ENCODE measurements at regions not wholly inside any gene's neighbourhood (a gene's known extent, or its start where the extent isn't known, plus 50 kb on each side); places are given as distances from the start of the nearest gene placed in this dataset.

DNA sequence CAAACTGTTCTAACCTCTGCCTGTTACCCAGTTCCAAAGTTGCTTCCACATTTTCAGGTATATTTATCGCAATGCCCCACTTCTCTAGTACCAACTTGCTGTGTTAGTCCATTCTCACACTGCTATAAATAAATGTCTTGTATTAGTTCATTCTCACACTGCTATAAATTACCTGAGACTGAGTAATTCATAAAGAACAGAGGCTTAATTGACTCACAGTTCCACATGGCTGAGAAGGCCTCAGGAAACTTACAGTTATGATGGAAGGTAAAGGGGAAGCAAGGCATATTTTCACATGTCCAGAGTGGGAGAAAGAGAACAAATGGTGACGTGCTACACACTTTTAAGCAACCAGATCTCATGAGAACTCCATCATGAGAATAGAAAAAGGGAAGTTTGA is 130.4 kb upstream of the C11orf87 start:
- DNase-seq, result no peak

DNA sequence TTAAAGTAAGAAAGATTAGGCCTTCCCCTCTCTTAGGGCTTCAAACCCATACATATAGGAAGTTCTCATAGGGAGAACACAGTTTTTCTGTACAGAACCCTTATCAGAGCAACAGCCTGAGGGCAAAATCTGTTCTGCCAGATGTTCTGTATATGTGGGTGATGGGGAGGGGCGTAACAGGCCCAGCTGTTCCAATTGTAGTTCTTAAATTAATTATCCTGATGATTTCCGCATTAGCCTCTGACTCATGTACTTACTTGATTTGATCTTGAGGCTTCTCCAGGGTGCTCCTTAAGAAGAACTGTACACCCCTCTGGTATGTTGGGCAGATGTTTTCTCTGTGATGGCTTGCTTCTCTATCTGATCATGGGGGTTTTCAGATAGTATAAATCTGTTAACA is 123.1 kb upstream of the C11orf87 start:
- DNase-seq, result no peak

DNA sequence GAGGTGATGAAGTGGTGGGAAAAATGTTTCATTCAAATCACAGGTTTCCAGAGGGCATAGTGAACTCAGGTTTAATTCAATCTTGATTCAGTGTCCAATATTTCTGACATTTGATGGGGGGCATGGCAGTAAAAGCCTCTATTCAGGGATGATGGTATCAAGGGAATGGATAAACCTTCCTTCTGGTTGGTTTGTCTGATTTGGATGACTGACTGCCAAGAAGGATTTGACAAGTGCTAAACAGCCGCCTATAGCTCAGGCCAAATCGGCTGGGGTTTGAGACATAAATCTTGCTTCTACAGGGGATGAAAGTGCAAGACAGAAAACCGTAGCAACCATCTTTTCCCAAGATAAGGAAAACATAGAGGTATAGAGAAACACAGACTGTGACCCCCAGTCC is 121.8 kb upstream of the C11orf87 start:
- DNase-seq, result no peak

DNA sequence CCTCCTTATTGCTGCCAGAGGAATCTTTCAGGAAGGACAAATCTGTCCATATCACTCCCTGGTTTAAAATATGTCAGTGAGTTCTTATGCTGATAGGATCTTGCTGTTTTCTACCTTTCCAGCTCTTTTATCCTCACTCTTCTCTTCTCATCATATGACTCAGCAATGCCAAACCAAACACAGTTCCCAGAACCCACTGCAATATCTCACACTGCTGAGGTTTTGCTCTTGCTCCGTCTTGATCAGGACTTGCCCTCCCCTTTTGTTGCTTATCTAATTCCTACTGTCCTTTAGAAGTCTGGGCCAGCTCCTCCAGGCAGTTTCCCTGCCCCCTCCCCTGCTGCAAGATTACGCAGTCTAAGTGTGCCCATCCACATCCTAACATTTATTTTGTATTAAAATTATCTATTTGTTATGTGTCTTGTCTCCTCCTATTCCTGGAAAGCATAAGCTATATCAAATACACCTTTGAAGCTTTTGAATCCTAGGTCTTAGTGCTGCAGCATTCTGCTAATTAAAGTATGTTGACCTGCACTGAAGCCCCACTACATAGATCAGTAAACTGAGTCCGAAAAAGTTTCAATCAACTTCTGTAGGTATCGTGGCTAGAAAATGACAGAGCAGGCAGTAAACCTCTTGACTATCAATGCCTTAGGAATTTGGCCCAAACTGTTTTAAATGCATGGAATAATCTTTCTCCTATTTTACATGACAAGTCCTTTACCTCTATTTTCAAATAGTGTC is 119.2 kb upstream of the C11orf87 start:
- DNase-seq, result no peak

DNA sequence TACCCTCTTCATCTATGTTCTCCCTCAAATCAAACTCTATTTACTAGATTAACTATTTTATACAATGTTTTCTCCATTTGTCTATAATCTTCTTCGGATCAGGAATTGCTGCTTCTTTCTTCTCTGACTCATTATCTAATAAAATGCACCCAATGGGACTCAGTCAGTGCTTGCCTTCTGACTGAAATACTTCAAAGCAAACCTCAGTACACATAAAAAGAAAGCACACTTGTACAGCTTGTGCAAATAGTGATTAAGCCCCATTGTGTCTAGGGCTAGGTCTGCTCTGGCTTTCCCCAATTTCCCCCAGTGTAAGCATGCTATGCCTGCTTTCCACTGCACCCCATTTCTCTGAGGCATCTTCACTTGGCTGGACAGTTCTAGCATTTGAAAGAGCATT is 118.6 kb upstream of the C11orf87 start:
- DNase-seq, result no peak

DNA sequence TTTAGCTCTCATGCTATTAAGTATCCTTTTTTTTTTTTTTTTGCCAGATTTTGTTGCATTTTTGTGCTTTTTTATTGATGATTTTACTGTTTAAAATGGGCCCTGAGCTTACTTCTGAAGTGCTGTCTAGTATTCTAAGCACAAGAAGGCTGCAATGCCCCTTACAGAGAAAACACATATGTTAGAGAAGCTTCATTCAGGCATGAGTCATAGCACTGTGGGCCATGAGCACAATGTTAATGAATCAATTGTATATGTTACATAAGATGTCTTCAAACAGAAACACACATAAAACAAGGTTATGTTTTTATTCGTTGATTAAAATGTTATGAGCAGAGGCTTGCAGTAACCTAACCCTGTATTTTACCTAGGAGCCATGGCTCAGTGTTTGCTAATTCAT is 117.8 kb upstream of the C11orf87 start:
- no peak for DNase-seq

DNA sequence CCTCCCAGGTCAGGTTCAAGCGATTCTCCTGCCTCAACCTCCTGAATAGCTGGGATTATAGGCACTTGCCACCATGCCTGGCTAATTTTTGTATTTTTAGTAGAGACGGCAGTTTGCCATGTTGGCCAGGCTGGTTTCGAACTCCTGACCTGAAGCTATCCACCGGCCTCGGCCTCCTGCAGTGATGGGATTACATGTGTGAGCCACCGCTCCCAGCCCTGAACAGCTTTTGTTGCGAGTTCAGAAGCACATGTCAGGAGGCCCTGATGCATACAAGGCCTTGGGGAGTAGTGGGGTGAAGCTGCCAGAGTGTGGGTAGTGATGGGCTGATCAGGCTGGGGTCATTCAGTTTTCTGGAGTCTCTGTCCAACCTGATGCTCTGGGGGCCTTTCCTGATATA is 117.0 kb upstream of the C11orf87 start:
- no peak for DNase-seq

DNA sequence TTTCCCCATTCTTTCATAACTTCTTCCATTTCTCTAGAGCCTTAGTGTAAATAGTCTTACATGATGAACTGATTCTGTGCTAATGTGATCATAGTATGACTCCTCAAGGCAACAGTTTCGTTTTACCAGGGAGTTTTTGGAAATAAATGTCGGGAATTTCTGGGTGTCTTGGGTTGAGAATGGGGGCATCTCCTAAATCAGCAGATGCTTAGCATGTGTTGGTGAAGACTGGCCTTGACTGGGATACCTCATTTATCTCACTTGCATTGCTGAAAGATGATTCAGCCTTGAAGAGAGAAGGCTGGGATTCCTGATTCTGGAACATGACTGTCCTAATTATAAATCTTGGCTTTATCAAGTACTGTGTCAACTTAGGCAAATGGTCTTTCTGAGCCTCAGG is 115.7 kb upstream of the C11orf87 start:
- no peak for DNase-seq

DNA sequence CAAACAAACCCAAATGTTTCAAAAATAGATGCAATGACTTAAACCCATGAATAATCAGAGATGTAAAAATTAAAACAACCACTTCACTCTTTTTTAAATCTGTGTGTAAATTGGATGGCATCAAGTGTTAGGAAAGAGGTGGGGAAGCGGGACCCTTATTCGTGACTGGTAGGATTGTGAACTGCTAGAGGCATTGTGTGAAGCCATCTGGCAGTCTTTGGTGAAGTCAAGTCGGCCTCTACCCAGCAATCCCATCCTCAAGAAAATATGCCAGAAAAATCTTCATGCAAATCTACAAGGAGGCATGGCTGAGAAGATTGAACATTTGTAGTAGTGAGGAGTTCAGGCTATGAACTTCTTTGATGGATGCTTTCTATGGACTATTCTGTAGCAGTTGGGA is 114.6 kb upstream of the C11orf87 start:
- DNase-seq, result no peak

DNA sequence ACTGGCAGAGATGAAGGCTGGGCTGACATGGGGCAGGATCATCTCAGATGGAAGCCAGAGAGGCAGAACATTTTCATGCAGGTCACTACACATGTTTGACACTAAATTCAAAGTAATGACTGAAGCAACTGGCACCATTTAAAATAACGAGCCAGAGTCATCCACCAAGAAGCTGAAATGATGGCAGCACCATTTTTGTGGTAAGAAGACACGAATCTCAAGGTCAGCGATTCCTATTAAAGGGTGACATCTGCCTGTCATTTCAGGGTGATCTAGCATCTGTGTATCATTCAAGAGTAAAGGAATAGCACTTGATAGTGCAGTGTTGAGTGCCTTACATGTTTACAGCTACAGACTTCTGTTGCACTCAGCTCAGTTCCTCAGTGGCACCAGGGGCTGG is 113.4 kb upstream of the C11orf87 start:
- DNase-seq, result no peak

DNA sequence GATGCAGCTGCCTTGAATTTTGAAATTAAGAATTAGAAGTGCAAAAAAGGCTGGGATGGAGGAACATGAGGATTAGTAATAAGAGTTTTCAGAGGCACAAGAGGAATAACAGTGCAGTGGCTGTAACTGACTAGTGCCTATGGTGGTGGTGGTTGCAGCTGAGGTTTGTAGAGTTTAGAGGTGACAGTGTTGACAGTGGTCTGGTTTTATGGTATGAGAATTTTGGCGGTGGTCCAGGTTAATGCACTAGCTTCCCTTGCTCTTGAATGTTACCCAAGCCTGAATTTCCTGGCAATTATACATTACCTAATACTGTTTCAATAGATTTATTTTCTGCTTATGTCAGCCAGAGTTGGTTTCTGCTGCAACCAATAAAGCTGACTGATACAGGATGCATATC is 112.8 kb upstream of the C11orf87 start:
- no peak for DNase-seq

DNA sequence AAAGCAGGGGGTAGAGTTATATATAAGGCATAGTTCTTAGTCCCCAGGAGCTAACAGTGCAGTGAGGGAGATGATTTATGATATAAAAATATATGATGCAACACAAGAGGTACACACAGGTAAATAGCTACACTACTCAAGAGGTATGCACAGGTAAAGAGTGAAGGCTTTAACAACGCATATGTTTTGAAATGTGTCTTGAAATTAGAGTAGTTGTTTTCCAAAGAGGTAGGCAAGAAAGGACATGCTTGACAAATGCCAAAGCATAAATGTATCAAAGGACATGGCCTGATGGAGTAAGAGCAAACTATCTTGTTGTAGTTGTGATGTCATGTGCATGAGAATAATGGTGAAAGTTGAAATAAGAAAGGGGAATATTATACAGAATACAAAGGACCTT is 104.3 kb upstream of the C11orf87 start:
- no peak for DNase-seq

DNA sequence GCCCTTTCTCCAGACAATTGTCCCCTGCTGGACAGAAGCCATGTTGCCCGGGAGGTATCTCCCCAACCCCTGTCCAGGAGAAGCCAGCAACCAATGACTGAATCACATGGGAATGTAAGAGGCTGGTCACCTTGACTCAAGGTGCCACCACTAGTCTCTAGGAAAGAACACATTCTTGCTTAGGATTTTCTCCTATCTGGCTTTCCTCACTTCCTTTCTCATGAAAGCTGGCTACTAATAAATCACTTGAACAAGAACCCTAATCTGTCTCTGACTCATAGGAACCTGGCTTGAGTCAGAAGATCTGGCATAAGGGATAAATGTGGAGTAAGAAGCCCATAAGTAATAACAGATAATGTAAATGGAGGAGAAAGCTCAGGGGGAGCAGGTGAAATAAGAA is 101.4 kb upstream of the C11orf87 start:
- no peak for DNase-seq

DNA sequence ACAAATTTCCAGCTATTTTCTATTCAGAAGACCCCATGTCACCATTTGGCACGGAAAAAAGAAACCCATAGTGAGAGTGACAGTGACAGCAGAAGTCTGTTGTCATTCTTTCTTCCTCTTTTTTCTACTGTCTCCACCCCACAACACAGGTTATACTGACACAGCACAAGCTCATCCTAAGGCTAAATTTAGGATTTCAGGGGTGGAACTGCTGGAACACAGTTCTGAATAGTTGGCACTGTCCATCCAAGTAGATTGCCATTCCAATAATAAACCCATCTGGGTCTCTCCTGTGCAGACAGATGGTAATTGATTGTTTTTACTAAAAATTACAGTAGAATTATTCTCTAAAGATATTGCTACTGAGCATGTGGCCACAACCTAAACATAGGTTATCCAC is 95.2 kb upstream of the C11orf87 start:
- no peak for DNase-seq

DNA sequence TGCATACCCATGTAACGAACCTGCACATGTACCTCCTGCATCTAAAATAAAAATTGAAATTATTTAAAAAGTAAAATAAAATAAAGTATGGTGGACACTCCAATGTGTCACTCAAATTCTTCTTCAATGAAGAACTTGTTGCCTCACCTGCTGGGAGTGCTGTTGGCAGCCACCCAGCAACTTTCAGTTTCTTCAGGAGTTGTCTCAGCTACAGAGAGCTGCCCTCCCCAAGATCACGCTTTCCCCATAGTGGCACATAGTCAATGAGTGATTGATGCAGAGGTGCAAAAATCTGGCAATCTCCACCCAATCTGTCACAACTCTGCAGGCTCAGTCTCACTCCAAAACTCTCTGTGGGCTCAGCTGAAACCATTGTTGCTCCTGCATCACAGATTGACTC is 92.3 kb upstream of the C11orf87 start:
- no peak for DNase-seq

DNA sequence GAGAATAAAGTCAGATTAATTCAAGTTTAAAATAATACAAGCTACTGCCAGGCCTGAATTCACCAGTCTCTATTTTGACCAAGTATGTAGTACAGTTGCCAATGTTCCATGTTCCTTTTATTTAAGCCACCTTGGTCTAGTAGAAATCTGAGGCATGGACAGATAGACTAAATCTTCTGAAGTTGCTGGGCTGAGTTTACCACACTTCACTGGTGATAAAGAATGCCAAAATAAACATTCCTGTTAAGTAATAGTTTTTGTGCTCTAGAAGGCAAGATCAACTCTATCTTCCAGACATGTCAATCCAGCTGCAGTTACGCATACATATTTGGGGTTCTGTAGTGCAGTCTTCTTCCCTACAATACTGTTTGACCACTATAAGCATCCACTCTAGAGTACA is 83.9 kb upstream of the C11orf87 start:
- no peak for DNase-seq

DNA sequence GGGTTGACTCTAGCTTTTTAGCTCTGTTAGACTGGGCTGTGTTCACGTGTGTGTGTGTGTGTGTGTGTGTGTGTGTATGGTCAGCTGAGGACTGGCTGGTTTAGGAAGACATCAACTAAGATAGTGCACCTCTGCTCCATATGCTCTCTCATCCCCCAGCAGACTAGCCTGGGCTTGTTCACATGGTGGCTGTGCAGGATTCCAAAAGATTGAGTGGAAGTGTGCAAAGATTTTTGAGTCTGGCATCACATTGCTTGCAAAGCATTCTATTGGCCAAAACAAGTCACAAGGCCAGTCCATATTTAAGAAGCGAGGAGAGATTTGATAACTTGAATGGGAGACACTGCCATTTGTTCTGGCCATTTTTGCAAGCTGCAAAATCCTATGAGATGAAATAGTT is 79.7 kb upstream of the C11orf87 start:
- no peak for DNase-seq

DNA sequence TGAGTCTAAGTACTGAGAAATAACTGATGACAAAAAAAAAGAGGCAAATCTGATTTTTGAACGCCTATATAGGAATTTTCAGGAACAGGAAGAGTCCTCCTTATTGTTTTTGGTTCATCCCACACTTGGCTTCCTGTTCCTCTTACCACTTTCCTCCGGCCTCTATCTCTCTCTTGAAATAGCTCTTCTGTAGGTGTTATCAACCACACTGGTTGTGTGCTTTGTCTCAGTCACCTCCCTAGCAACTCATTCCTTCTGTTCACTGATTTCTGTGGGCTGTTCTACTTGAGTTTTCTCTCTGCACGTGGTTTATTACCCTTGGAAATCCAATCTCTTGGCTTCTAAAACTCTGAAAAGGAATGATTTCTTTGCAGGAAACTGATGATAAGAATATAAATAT is 78.7 kb upstream of the C11orf87 start:
- DNase-seq, result no peak

DNA sequence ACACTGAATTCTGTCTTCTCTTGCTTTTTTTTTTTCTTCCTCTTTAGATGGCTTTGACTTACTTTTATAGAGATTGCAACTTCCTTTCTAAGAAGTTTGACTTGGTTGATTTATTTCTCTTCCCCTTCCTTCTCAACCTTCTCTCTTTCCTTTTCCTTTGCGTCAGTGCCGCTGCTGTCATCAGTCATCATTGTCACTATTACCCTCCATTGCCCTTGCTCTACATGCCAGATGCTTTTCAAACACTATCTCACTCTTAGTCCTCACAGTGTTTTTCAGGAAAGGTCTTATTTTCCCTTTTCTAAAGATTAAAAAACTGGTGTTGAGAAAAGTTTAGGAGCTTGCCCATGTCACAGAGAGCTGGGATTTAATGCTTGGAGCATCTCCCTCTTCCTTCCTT is 74.7 kb upstream of the C11orf87 start:
- DNase-seq, result no peak

DNA sequence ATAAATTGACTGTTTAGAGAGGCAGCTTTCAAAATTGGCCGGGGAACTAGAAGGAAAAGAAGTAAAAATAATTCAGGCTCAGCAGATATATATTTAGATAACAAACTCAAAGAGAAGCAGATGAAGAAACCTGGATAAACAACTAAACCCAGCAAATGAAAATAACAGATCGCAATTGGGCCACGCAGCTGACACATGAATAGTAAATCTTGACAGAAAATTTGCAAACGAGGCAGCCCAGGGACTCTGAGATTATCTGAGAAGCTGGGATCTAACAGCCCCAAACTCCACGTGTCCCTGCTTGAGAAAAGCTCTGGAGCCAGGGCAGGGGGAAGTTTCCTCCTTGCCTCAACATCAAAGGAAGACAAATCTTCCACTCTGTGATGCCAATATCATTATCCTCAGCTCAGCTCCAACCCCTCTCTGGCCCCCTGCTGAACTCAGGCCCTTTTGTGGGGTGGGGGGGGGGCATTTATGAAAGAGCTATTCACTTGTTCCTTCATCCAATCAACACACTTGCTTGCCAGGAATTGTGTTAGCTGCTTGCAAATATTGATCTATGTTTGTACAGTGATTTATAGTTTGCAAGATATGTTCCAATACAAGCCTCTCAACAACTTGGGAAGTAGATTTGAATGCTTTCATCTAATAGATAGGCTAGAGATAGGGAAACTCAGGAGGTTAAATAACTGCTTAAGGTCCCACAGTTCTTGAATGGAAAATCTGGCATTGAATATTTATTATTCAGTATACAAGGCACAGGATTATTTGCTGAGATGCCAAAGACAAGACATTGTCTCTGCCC is 72.5 kb upstream of the C11orf87 start:
- no peak for DNase-seq

DNA sequence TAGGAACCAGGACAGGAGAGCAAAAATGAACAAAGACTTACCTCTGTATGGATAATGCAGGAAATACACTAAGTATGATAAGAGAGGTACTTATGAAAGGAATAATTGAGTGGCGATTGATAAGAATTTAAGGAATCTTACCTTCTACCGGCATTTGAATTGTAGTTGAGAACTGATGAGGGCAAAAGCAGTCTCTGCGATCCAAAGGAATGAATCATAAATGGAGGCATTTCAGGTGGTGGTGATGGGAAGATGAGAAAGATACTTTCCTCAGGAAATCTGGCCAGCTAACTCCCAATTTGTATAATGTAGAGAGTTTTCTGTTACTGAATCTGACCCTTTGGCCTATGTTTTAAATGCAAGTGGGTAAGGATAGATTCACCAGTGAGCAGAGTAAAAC is 71.9 kb upstream of the C11orf87 start:
- no peak for DNase-seq

DNA sequence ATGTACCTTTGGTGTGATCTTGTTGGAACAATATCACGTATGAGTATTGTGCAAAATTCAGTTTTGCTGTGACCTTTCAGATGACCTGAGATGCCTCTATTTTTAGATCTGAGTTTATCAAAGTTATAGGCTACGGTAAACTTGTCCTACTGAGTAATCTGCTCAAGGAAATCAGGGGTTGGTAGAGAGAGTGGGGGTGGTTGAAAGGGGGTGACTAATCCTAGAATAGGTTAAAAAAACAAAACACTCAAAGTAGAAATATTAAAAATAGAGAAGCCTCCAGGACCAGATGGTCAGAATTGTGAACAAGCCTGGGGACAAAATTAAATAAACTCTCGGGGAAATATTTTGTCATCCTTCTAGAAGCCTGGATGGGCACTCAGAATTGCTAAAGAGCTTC is 59.9 kb upstream of the C11orf87 start:
- no peak for DNase-seq

DNA sequence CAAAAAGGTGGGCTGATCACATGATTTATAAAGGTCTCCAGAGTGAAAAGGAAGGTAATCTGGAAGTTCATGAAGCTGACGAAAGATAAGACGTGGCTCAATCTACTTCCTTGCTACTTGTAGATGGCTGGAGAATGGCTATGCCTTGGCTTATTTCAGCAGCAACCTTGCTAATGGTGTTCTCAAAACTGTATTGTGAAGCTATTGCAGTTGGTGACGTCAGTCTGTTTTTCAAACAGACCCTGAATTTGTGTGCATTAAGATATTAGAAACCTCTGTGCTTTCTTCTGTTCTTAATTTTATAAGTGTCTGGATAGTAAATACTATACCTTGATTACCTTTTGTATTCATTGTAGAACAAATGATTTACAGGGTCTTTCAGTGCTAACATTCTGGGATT is 58.3 kb upstream of the C11orf87 start:
- DNase-seq, result no peak

DNA sequence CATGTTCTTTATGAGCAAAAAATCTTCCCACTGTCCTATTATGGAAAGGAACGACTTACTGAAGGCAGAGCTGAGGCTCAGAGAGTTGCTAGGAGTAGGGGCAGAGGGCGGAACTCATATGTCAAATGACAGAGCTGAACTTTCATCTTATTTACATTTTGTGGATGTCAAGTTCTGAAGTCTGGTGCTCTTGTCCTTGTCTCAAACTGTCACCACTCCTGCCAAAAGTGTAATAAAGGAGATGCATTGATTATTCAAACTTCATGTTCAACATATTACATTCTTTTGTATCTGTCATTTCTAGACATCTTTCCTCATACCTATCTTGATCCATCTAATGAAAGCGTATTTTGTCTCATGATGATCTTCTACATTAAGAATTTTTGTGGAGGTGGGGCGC is 57.1 kb upstream of the C11orf87 start:
- DNase-seq, result no peak

All from NCI-H146 (cell line).